SK-N-MC (cell line): ENCODE measurements at regions not wholly inside any gene's neighbourhood (a gene's known extent, or its start where the extent isn't known, plus 50 kb on each side); places are given as distances from the start of the nearest gene placed in this dataset.

Experiments used
- DNase-seq: peaks from one replicate; pipeline ENCODE4 v3.0.0-alpha.2; 2011; ENCODE audit warnings: low read depth, low spot score
- H3K27ac ChIP-seq: fragments of 200-600 bp; sonication (generic); 2 replicates; pipeline ENCODE4 v1.5.1; 2016; ENCODE audit warnings: mixed run types
- H3K36me3 ChIP-seq: fragments of 200-600 bp; sonication (generic); 2 replicates; pipeline ENCODE4 v1.6.1; 2017; ENCODE audit warnings: antibody characterized with exemption, low read length, mixed read lengths; ENCODE audit not compliant: insufficient read depth
- H3K4me3 ChIP-seq: fragments of 200-600 bp; sonication (generic); 2 replicates; pipeline ENCODE4 v1.5.1; 2016
- H3K9ac ChIP-seq: fragments of 200-600 bp; sonication (generic); 2 replicates; pipeline ENCODE4 v1.8.0; 2017; ENCODE audit warnings: mixed run types, mixed read lengths; ENCODE audit not compliant: insufficient read length
- H3K9me3 ChIP-seq: fragments of 200-600 bp; sonication (generic); 2 replicates; pipeline ENCODE4 v1.6.1; 2017; ENCODE audit warnings: low read depth, mild to moderate bottlenecking, antibody characterized with exemption, low read length, moderate library complexity, mixed read lengths
- EZH2 ChIP-seq: fragments of 200-600 bp; sonication (generic); IDR thresholded peaks from one replicate; pipeline ENCODE4 v1.6.1; 2017; ENCODE audit warnings: antibody characterized with exemption
- FOXP2 ChIP-seq: optimal IDR thresholded peaks from 2 replicates; pipeline ENCODE3; 2011; ENCODE audit warnings: mild to moderate bottlenecking, moderate library complexity; ENCODE audit not compliant: insufficient read depth; ENCODE audit errors: extremely low read length, control extremely low read depth
- POLR2AphosphoS5 ChIP-seq: IDR thresholded peaks from 2 replicates; pipeline ENCODE4 v1.6.1; 2012; ENCODE audit warnings: mild to moderate bottlenecking, low read depth, low read length, borderline replicate concordance

DNA sequence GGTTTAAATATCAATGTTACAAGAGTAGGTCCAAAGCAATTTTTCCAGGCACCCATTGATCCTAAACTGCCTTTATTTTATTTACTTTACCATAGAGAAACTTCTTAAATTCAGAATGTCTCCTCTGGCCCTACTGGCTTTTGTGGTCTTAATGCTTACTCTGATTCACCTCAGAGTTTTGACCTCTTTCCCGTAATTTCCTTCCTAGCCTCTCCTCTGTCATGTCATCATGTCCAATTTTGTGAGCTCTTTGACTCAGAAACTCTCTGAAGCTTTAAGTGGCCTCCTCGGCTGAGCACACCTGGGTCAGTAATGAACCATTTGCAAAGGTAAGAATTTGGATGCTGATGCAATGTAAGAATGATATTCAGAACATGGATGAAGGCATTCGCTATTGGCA is 303.8 kb upstream of the CDH18 start:
- Histone ChIP-seq H3K9me3 (no peaks in the 10 kb centered on the region), H3K4me3 (no peak overlapping the region), H3K36me3 (no peaks in the 10 kb centered on the region), H3K27ac (no peak overlapping the region), H3K9ac (no peak overlapping the region)
- TF ChIP-seq POLR2AphosphoS5 = no peak
- no peak for TF ChIP-seq FOXP2
- no peak for TF ChIP-seq EZH2
- DNase-seq = no peak

DNA sequence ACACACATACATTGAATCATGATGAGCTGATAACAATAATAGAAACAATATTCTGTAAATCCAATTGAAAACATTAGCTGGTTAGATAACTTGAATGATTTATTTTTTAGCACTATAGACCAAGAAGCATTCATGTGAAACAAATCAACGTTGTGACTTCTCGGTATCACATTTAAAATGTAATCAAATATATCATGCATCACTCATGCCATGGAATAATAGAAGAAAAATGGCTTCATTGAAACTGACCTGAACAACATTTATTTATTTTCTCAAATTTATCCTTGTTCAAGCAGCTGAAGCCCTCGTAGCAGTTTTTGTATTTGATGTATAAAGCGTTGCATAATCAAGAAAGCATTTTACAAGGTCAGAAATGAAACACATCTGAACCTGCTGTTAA is 299.6 kb upstream of the CDH18 start:
- H3K36me3 ChIP-seq = no peaks in the 10 kb centered on the region
- no peak overlapping the region for H3K27ac ChIP-seq
- H3K4me3 ChIP-seq = no peak overlapping the region
- no peak for TF ChIP-seq FOXP2
- TF ChIP-seq EZH2 = no peak
- TF ChIP-seq POLR2AphosphoS5 = no peak
- no peak for DNase-seq
- H3K9me3 ChIP-seq = no peaks in the 10 kb centered on the region
- H3K9ac ChIP-seq = no peak overlapping the region

DNA sequence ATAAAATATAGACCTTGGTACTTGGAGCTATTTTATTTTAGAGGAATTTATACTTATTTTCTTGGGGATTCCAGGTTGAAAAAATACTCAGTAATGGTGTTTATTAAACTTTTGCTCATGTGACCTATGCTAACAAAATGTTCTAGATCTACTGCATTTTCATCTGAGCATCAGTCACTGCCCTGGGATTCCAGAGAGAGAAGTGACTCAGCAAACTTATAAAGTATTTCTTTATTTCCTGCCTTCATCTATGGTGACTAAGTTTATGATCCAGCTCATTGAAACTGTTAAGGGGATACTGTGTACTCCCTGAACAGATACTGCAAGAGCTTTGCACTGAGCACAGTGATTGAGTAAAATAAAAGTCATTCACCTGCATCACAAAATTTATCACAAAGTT is 298.5 kb upstream of the CDH18 start:
- no peaks in the 10 kb centered on the region for H3K36me3 ChIP-seq
- H3K9ac ChIP-seq = no peak overlapping the region
- no peaks in the 10 kb centered on the region for H3K9me3 ChIP-seq
- TF ChIP-seq EZH2 (no peak), POLR2AphosphoS5 (no peak), FOXP2 (no peak)
- no peak overlapping the region for H3K27ac ChIP-seq
- H3K4me3 ChIP-seq = no peak overlapping the region
- DNase-seq = no peak

DNA sequence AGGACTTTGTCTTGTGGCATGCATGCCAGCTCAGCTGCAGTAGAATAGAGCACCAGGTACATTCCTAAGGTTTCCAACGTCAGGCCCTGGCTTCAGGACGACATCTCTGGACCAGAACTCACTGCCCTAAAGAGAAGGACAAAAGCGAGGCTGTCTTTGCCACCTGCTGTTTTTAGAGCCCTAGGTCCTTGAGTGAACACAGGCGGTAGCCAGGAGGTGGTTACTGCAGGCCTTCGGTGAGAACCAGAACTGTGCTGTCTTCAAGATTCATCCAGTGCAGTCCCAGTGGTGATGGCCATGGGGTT is 288.9 kb upstream of the CDH18 start:
- Histone ChIP-seq H3K9me3 (no peaks in the 10 kb centered on the region), H3K4me3 (no peak overlapping the region), H3K9ac (no peak overlapping the region), H3K27ac (no peak overlapping the region), H3K36me3 (no peaks in the 10 kb centered on the region)
- no peak for DNase-seq
- no peak for TF ChIP-seq FOXP2
- TF ChIP-seq POLR2AphosphoS5 = no peak
- TF ChIP-seq EZH2 = no peak

DNA sequence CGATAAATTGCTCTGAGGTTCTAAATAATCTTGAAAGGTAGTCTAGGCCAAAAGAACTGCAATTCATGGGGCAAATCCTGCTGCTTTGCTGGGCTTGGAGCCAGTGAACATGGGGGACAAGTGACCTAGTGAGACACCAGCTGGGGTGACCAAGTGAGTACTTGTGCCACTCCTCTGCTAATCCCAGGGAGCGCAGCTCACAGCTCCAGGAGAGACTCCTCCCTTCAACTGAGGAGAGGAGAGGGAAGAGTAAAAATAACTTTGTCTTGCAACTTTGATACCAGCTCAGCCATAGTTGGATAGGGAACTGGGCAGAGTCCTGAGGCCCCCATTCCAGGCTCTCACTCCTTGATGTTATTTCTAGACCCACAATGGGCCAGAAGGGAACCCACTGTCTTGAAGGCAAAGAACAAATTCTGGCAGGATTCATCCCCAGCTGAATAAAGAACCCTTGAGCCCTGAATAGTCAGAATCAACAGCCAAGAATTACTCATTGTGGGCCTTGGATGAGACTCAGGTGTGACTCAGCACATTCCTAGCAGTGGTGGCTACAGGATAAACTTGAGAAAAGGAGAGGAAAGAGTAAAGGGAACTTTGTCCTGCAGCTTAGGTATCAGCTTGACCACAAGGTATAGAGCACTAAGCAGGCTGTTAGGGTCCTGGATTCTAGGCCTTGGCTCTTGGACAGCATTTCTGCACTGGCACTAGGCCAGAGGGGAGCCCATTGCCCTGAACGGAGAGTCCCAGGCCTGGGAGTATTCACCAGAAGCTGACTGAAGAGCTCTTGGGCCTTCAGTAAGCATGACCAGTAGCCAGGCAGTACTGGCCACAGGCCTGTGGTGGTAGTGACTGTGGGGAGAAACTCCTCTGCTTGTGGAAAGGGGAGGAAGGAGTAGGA is 288.3 kb upstream of the CDH18 start:
- DNase-seq = no peak
- Histone ChIP-seq H3K36me3 (no peaks in the 10 kb centered on the region), H3K27ac (no peak overlapping the region), H3K9me3 (no peaks in the 10 kb centered on the region), H3K4me3 (no peak overlapping the region), H3K9ac (no peak overlapping the region)
- TF ChIP-seq POLR2AphosphoS5 (no peak), FOXP2 (no peak), EZH2 (no peak)

DNA sequence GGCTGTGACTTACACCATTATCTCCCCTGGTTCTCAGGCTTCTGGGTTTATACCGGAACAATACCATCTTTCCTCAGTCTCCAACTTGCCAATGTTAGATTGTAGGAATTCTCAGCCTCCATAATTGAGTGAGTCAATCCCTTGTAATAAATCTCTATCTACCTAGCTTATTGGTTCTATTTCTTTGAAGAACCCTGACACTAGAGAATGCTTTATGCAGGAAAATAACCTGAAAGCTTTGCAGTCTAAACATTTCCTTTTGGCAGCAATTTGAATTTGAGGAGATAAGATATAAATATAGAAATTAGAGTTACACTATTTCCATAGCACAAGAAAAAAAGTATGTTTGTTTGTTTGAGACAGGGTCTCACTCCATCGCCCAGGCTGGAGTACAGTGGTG is 278.1 kb upstream of the CDH18 start:
- Histone ChIP-seq H3K27ac (no peak overlapping the region), H3K4me3 (no peak overlapping the region), H3K9ac (no peak overlapping the region), H3K9me3 (no peaks in the 10 kb centered on the region), H3K36me3 (no peaks in the 10 kb centered on the region)
- no peak for DNase-seq
- TF ChIP-seq FOXP2 (no peak), POLR2AphosphoS5 (no peak), EZH2 (no peak)

DNA sequence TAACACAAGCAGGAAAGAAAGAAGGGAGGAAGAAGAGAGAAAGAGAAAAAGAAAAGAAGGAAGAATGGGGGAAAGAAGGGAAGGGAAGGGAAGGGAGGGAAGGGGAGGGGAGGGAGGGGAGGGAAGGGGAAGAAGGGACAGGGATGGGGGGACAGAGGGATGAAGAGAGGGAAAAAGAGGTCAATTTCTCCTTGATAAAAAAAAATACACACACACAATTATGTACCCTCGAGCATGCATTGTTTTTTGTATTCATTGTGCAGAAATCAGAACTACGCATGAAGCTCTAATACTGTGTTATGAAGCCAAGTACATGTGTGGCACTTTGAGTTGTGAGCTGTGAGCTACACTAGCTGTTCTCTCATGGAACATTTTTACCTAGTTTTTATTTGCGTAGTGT is 274.9 kb upstream of the CDH18 start:
- Histone ChIP-seq H3K4me3 (no peak overlapping the region), H3K27ac (no peak overlapping the region), H3K36me3 (no peaks in the 10 kb centered on the region), H3K9me3 (no peaks in the 10 kb centered on the region), H3K9ac (no peak overlapping the region)
- DNase-seq = no peak
- TF ChIP-seq EZH2 (no peak), POLR2AphosphoS5 (no peak), FOXP2 (no peak)

DNA sequence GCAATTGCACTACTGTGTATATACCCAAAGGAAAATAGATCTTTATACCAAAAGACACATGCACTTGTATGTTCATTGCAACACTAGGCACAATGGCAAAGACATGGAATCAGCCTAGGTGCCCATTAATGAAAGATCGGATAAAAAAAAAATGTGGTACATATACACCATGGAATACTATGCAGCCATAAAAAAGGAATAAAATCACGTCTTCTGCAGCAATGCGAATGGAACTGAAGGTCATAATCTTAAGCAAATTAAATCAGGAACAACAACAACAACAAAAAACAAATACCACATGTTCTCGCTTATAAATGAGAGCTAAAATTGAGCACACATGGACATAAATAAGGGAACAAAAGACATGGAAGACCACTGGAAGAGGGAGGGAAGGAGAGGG is 266.7 kb upstream of the CDH18 start:
- Histone ChIP-seq H3K36me3 (no peaks in the 10 kb centered on the region), H3K9ac (no peak overlapping the region), H3K4me3 (no peak overlapping the region), H3K27ac (no peak overlapping the region), H3K9me3 (no peaks in the 10 kb centered on the region)
- DNase-seq = no peak
- TF ChIP-seq EZH2 (no peak), POLR2AphosphoS5 (no peak), FOXP2 (no peak)

DNA sequence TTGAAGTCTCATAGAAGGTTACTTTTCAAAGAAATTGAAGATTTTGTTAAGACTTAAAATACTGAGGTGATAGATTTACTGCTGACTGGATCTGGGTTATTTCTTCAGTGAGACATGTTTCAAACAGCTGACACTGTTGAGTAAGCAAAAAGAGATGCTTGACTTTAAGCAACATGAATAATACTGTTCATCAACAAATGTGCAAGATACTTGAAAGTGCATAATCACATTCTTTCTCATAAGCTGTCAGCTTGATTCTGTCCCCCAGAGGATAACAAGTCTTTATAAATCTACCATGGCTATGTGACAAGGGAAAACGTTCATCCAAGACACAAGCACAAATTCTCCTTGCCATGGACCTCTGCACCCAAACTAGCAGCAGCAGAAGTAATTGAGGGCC is 260.1 kb upstream of the CDH18 start:
- Histone ChIP-seq H3K9ac (no peak overlapping the region), H3K9me3 (no peaks in the 10 kb centered on the region), H3K27ac (peak overlapping the region; percentile 54; the same call in 1 of the 2 replicates), H3K4me3 (no peak overlapping the region), H3K36me3 (no peaks in the 10 kb centered on the region)
- peak; percentile 22 for DNase-seq
- TF ChIP-seq FOXP2 (no peak), EZH2 (no peak), POLR2AphosphoS5 (no peak)
